ENCODE measurements at regions not wholly inside any gene's neighbourhood (a gene's known extent, or its start where the extent isn't known, plus 50 kb on each side); places are given as distances from the start of the nearest gene placed in this dataset.

DNA sequence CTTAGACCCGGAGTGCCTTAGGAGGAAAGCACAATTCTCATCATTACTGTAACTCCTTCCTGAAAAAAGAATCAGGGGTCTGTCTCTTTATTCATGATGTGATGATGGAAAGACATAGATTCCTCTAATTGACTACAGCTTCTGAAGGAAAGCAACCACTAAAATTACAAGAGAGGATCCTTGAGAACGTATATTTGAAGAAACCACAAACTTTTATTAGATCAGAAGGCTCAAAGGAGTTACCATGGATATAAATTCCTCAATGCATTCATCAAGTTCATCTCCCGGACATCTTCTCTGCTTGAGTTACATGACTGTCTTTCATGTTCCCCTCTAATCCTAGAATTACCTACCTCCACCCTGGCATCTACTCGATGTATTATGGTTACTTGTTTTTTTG is 104.1 kb upstream of the PAPPA start:
- DNase-seq (ENCODE audit: low spot score) (no peak), ATAC-seq (no peak)
- Mint-ChIP-seq H3K27me3 (no peaks in the 10 kb centered on the region), H3K4me1 (ENCODE audit: low read depth in 2 of 2) (no peaks in the 10 kb centered on the region), H3K4me3 (no peak overlapping the region), H3K36me3 (no peaks in the 10 kb centered on the region), H3K27ac (no peak overlapping the region), H3K9me3 (peaks cover 14% of the 10 kb centered on the region)

GRCh38 chr9:116051528-116051927 is 102.1 kb upstream of the PAPPA start:
- Mint-ChIP-seq H3K27ac (no peak overlapping the region), H3K36me3 (no peaks in the 10 kb centered on the region), H3K9me3 (peaks cover 20% of the 10 kb centered on the region), H3K4me3 (no peak overlapping the region), H3K4me1 (ENCODE audit: low read depth in 2 of 2) (no peaks in the 10 kb centered on the region), H3K27me3 (no peaks in the 10 kb centered on the region)
- no peak for DNase-seq (ENCODE audit: low spot score)
- no peak for ATAC-seq

- Mint-ChIP-seq H3K9me3 (peaks cover 20% of the 10 kb centered on the region), H3K4me1 (ENCODE audit: low read depth in 2 of 2) (no peaks in the 10 kb centered on the region), H3K4me3 (no peak overlapping the region), H3K36me3 (no peaks in the 10 kb centered on the region), H3K27ac (no peak overlapping the region), H3K27me3 (no peaks in the 10 kb centered on the region)
- ATAC-seq (no peak), DNase-seq (ENCODE audit: low spot score) (no peak)
Measured at GRCh38 chr9:116055536-116055935, 98.1 kb upstream of the PAPPA start.

GRCh38 chr9:116057371-116057770 is 96.2 kb upstream of the PAPPA start:
- DNase-seq (ENCODE audit: low spot score) (no peak), ATAC-seq (no peak)
- peaks cover 19% of the 10 kb centered on the region for H3K9me3 Mint-ChIP-seq
- H3K36me3 Mint-ChIP-seq: no peaks in the 10 kb centered on the region
- no peaks in the 10 kb centered on the region for H3K27me3 Mint-ChIP-seq
- H3K4me3 Mint-ChIP-seq: no peak overlapping the region
- no peaks in the 10 kb centered on the region for H3K4me1 Mint-ChIP-seq (ENCODE audit: low read depth in 2 of 2)
- no peak overlapping the region for H3K27ac Mint-ChIP-seq

GRCh38 chr9:116058421-116058820 is 95.2 kb upstream of the PAPPA start:
- no peak overlapping the region for H3K4me3 Mint-ChIP-seq
- H3K27ac Mint-ChIP-seq: no peak overlapping the region
- ATAC-seq: no peak
- no peaks in the 10 kb centered on the region for H3K27me3 Mint-ChIP-seq
- no peak for DNase-seq (ENCODE audit: low spot score)
- H3K36me3 Mint-ChIP-seq: no peaks in the 10 kb centered on the region
- peaks cover 19% of the 10 kb centered on the region for H3K9me3 Mint-ChIP-seq
- no peaks in the 10 kb centered on the region for H3K4me1 Mint-ChIP-seq (ENCODE audit: low read depth in 2 of 2)

DNA sequence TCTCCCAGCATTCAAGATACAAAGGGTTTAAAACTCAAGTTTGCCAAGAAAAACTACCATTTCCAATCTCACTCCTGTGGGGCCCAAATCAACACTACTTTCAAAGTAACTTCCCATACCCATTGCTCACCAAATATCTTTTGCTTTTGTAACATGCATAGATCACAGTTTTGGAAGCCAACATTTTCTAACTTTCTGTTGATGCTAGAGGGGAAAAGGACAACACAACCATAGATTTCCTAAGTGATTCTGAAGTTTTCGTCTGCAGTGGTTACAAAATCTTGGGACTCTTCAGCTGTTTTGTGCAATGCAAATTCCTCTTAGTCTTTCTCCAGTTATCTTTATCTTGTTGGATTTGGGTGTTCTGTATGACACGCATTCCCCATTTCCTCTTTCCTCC is 94.1 kb upstream of the PAPPA start:
- no peak for ATAC-seq
- no peak overlapping the region for H3K27ac Mint-ChIP-seq
- DNase-seq (ENCODE audit: low spot score): no peak
- no peaks in the 10 kb centered on the region for H3K4me1 Mint-ChIP-seq (ENCODE audit: low read depth in 2 of 2)
- peaks cover 15% of the 10 kb centered on the region for H3K9me3 Mint-ChIP-seq
- no peaks in the 10 kb centered on the region for H3K36me3 Mint-ChIP-seq
- H3K4me3 Mint-ChIP-seq: no peak overlapping the region
- H3K27me3 Mint-ChIP-seq: no peaks in the 10 kb centered on the region

DNA sequence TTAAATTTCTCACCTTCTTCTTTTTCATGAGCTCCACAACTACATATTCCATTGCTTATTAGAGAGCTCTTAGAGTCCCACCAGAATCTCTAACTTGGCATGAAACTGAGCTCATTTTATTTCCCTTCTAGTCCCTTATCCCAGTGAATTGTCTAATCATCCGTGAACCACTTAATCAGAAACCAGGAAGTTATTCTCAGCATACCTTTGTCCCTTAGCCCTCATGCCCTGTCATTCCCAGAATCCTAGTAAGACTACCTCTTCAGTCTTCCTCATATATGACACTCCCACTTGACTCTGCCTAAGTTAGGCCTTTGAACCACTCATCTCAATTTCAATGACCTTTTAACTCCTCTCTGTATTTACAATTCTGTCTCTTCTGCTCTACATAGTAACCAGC is 93.0 kb upstream of the PAPPA start:
- DNase-seq (ENCODE audit: low spot score): no peak
- no peaks in the 10 kb centered on the region for H3K27me3 Mint-ChIP-seq
- no peaks in the 10 kb centered on the region for H3K4me1 Mint-ChIP-seq (ENCODE audit: low read depth in 2 of 2)
- ATAC-seq: no peak
- H3K4me3 Mint-ChIP-seq: no peak overlapping the region
- H3K27ac Mint-ChIP-seq: no peak overlapping the region
- peaks cover 8% of the 10 kb centered on the region for H3K9me3 Mint-ChIP-seq
- H3K36me3 Mint-ChIP-seq: no peaks in the 10 kb centered on the region

DNA sequence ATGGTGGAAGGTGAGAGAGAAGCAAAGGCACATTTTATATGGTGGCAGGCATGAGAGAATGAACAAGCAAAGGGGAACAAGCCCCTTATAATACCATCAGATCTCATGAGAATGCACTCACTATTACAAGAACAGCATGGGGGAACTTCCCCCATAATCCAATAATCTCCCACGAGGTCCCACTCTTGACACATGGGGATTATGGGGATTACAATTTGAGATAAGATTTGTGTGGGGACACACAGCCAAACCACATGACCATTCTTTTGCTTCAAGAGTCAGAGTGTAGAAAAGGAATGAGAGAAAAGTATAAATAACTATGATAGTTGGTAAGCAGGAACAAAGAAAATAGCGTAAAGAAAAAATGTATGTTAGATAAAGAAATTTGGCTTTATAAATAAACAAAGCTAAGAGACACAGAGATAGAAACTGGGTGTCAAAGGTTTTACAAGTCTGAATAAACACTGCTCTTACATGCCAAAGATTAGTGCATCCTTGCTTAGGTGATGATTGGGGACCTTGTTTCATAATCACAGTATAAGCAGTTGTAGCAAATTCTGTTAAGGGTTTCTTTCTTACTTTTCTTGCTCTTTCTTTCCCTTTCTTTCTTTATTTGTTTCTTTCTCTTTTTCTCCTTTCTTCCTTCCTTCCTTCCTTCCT is 91.9 kb upstream of the PAPPA start:
- Mint-ChIP-seq H3K36me3 (no peaks in the 10 kb centered on the region), H3K27me3 (no peaks in the 10 kb centered on the region), H3K27ac (no peak overlapping the region), H3K4me3 (no peak overlapping the region), H3K9me3 (peaks cover 8% of the 10 kb centered on the region), H3K4me1 (ENCODE audit: low read depth in 2 of 2) (no peaks in the 10 kb centered on the region)
- ATAC-seq (no peak), DNase-seq (ENCODE audit: low spot score) (no peak)

GRCh38 chr9:116062206-116062550 is 91.4 kb upstream of the PAPPA start:
- H3K36me3 Mint-ChIP-seq: no peaks in the 10 kb centered on the region

GRCh38 chr9:116064970-116065369 is 88.6 kb upstream of the PAPPA start:
- peaks cover 8% of the 10 kb centered on the region for H3K9me3 Mint-ChIP-seq
- H3K4me3 Mint-ChIP-seq: no peak overlapping the region
- no peak for ATAC-seq
- no peak for DNase-seq (ENCODE audit: low spot score)
- H3K27ac Mint-ChIP-seq: no peak overlapping the region
- no peaks in the 10 kb centered on the region for H3K36me3 Mint-ChIP-seq
- H3K27me3 Mint-ChIP-seq: no peaks in the 10 kb centered on the region
- no peaks in the 10 kb centered on the region for H3K4me1 Mint-ChIP-seq (ENCODE audit: low read depth in 2 of 2)

More at GRCh38 chr9:116062206-116062550, 91.4 kb upstream of the PAPPA start:
- Mint-ChIP-seq H3K27me3 (no peaks in the 10 kb centered on the region), H3K4me1 (ENCODE audit: low read depth in 2 of 2) (no peaks in the 10 kb centered on the region), H3K4me3 (no peak overlapping the region), H3K27ac (no peak overlapping the region), H3K9me3 (peaks cover 8% of the 10 kb centered on the region)
- no peak for DNase-seq (ENCODE audit: low spot score)
- ATAC-seq: no peak

DNA sequence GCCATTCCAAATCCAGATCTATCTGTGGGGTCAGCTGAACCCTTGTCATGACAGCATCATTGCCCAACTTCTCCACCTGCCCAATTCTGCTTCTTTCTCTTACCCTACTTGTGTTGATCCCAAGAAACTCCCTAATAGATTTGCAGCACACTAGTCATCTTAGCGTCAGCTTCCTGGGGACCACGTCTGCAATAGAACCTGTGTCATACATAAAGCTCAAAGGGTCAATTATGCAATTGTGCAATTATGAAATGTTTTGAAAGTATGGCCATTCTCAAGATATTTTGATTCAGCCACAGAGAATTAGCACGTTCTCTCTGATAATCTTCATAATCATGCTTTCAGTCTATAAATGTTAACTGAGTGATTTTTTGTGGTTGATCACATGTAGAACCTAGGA is 87.4 kb upstream of the PAPPA start:
- H3K4me1 Mint-ChIP-seq (ENCODE audit: low read depth in 2 of 2): no peaks in the 10 kb centered on the region

DNA sequence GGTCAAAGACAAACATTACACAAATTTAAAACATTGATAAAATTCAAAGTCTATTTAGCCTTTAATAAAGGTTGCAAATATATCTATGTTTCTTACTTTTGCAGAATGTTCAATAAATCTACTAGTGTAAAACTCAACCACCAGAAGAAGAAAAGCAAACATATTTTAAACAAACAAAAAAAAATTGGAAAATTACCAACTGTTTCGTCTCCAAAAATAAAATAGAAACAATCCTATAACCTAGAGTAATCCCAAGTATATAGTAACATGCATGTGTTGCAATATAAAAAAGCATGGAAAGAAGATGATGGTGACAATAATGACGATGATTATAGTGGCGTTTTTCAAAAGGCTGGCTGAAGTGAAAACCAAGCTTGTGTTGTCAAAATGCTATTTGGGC is 86.0 kb upstream of the PAPPA start:
- H3K27ac Mint-ChIP-seq: no peak overlapping the region
- no peak for DNase-seq (ENCODE audit: low spot score)
- H3K9me3 Mint-ChIP-seq: peaks cover 6% of the 10 kb centered on the region
- H3K36me3 Mint-ChIP-seq: no peaks in the 10 kb centered on the region
- no peak overlapping the region for H3K4me3 Mint-ChIP-seq
- H3K4me1 Mint-ChIP-seq (ENCODE audit: low read depth in 2 of 2): no peaks in the 10 kb centered on the region
- no peak for ATAC-seq
- H3K27me3 Mint-ChIP-seq: no peaks in the 10 kb centered on the region

More for the DNA sequence above, 87.4 kb upstream of the PAPPA start:
- Mint-ChIP-seq H3K9me3 (peaks cover 4% of the 10 kb centered on the region), H3K36me3 (no peaks in the 10 kb centered on the region), H3K27ac (no peak overlapping the region), H3K27me3 (no peaks in the 10 kb centered on the region), H3K4me3 (no peak overlapping the region)
- DNase-seq (ENCODE audit: low spot score) (no peak), ATAC-seq (no peak)

DNA sequence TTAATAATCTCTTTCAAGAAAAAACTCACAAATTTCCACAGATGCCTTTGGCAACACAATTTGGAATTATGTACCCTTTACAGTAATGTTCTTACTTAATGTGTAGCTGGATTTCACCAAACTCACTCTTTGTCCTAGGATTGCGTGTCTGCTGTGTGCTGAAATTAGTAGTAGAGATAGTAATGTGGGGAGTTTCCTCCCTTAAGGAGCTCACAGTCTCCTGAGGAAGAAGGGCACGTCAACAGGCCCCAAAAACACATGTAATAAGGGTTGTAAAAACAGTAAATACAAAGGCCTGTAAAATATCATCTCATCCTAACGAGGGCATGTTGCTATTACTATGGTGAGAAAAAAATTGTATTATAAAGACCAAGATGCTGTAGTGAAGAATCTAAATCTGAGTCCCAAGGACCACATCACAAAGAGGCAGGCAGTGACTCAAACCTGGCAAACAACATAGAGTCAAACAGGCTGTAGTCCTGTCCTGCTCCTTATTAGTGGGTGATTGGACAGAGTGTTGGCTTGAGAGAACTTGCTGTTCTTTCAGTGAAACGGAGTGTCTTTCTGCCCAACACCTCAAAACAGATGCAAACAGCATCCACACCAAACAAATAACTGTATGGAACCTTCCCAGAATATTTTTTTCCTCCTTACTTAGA is 83.2 kb upstream of the PAPPA start:
- H3K4me3 Mint-ChIP-seq: no peak overlapping the region
- no peaks in the 10 kb centered on the region for H3K27me3 Mint-ChIP-seq
- H3K4me1 Mint-ChIP-seq (ENCODE audit: low read depth in 2 of 2): no peaks in the 10 kb centered on the region
- no peak overlapping the region for H3K27ac Mint-ChIP-seq
- ATAC-seq: no peak
- DNase-seq (ENCODE audit: low spot score): no peak
- no peaks in the 10 kb centered on the region for H3K36me3 Mint-ChIP-seq
- peaks cover 15% of the 10 kb centered on the region for H3K9me3 Mint-ChIP-seq

GRCh38 chr9:116072046-116072445 is 81.5 kb upstream of the PAPPA start:
- DNase-seq (ENCODE audit: low spot score) (no peak), ATAC-seq (no peak)
- H3K36me3 Mint-ChIP-seq: no peaks in the 10 kb centered on the region
- peaks cover 17% of the 10 kb centered on the region for H3K9me3 Mint-ChIP-seq
- H3K4me3 Mint-ChIP-seq: no peak overlapping the region
- no peaks in the 10 kb centered on the region for H3K27me3 Mint-ChIP-seq
- H3K27ac Mint-ChIP-seq: no peak overlapping the region
- no peaks in the 10 kb centered on the region for H3K4me1 Mint-ChIP-seq (ENCODE audit: low read depth in 2 of 2)

GRCh38 chr9:116073826-116074225 is 79.8 kb upstream of the PAPPA start:
- Mint-ChIP-seq H3K27ac (no peak overlapping the region), H3K9me3 (peaks cover 14% of the 10 kb centered on the region), H3K4me3 (no peak overlapping the region), H3K36me3 (no peaks in the 10 kb centered on the region), H3K27me3 (no peaks in the 10 kb centered on the region), H3K4me1 (ENCODE audit: low read depth in 2 of 2) (no peaks in the 10 kb centered on the region)
- DNase-seq (ENCODE audit: low spot score): no peak
- ATAC-seq: no peak

All from natural killer cell treated with Interleukin-12 subunit alpha and Interleukin-12 subunit beta and Interleukin-15 and Interleukin-18, amount 100 ng/mL, for 72 hours (primary cell).